ENCODE measurements at regions not wholly inside any gene's neighbourhood (a gene's known extent, or its start where the extent isn't known, plus 50 kb on each side); places are given as distances from the start of the nearest gene placed in this dataset.
A peak's percentile ranks its signal among the peaks of the same experiment; 100 is the strongest.

- ChIA-PET POLR2A (ENCODE audit: low non-redundant PET) (no interaction called here), CTCF (no interaction called here)
- no peak overlapping the region for H3K27ac ChIP-seq
- DNase-seq (ENCODE audit: low spot score): no peak
- no peak for TF ChIP-seq CTCF (conservative IDR thresholded peaks at IDR 0.05; ENCODE audit: low read depth)
Measured at GRCh38 chr11:25943777-25944661, 387.9 kb upstream of the ANO3 start.

GRCh38 chr11:25949918-25950317 is 382.0 kb upstream of the ANO3 start:
- no peak for DNase-seq (ENCODE audit: low spot score)
- no peak for TF ChIP-seq CTCF (conservative IDR thresholded peaks at IDR 0.05; ENCODE audit: low read depth)
- POLR2A ChIA-PET (ENCODE audit: low non-redundant PET): no interaction called here
- no peak overlapping the region for H3K27ac ChIP-seq
- CTCF ChIA-PET: no interaction called here

DNA sequence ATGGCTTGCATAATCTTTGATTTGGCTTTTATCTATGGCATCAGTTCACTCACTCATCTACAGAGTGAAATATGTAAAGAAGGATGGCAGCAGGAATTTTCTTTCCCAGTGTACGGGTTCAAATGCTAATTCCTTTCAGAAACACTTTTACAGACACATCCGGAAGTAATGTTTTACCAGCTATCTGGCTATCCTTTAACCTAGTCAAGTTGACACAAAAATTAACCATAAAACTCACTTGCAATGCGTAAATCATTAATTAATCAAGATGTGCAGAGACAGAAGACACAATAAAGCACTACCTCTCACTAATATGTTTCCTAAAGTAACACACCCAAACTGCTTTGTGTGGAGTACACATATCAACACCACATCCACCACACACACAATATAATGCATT is 378.9 kb upstream of the ANO3 start:
- DNase-seq (ENCODE audit: low spot score): no peak
- POLR2A ChIA-PET (ENCODE audit: low non-redundant PET): no interaction called here
- TF ChIP-seq CTCF (conservative IDR thresholded peaks at IDR 0.05; ENCODE audit: low read depth): no peak
- H3K27ac ChIP-seq: no peak overlapping the region
- CTCF ChIA-PET: interaction anchor here (0.5 kb wide), 1 partner anchor 218 kb away, joined by 4 read pairs; no protein-coding TSS in a partner anchor

GRCh38 chr11:25958045-25958444 is 373.9 kb upstream of the ANO3 start:
- no peak overlapping the region for H3K27ac ChIP-seq
- DNase-seq (ENCODE audit: low spot score): no peak
- POLR2A ChIA-PET (ENCODE audit: low non-redundant PET): no interaction called here
- CTCF ChIA-PET: interaction anchor here (0.6 to 0.7 kb wide), 2 partner anchors 112 to 881 kb away, joined by 3 to 4 read pairs; no protein-coding TSS in a partner anchor
- no peak for TF ChIP-seq CTCF (conservative IDR thresholded peaks at IDR 0.05; ENCODE audit: low read depth)

GRCh38 chr11:25961539-25961938 is 370.4 kb upstream of the ANO3 start:
- ChIA-PET CTCF (no interaction called here), POLR2A (ENCODE audit: low non-redundant PET) (no interaction called here)
- no peak for DNase-seq (ENCODE audit: low spot score)
- H3K27ac ChIP-seq: no peak overlapping the region
- TF ChIP-seq CTCF (conservative IDR thresholded peaks at IDR 0.05; ENCODE audit: low read depth): no peak

GRCh38 chr11:25970726-25971508 is 361.0 kb upstream of the ANO3 start:
- peak; percentile 7 for DNase-seq (ENCODE audit: low spot score)
- CTCF ChIA-PET: no interaction called here
- H3K27ac ChIP-seq: no peak overlapping the region
- TF ChIP-seq CTCF (conservative IDR thresholded peaks at IDR 0.05; ENCODE audit: low read depth): peak; percentile 39
- POLR2A ChIA-PET (ENCODE audit: low non-redundant PET): no interaction called here

Measured in RWPE1 (cell line).